ENCODE measurements at regions not wholly inside any gene's neighbourhood (a gene's known extent, or its start where the extent isn't known, plus 50 kb on each side); places are given as distances from the start of the nearest gene placed in this dataset.

- DNase-seq (ENCODE audit: low read depth in 1 of 2, low spot score in 1 of 2) = no peak
- no peak for TF ChIP-seq JUND (IDR thresholded peaks at IDR 0.05; ENCODE audit: low read depth)
- in situ Hi-C loops (cut with HindIII; ENCODE audit: low pct_unique_long_range_greater_than_20kb, low sequenced_read_pairs) = no loop called here
Observed at GRCh38 chr7:155871211-155871610, 58.9 kb upstream of the SHH start.

- TF ChIP-seq JUND (IDR thresholded peaks at IDR 0.05; ENCODE audit: low read depth) = no peak
- in situ Hi-C loops (cut with HindIII; ENCODE audit: low pct_unique_long_range_greater_than_20kb, low sequenced_read_pairs) = no loop called here
Observed at GRCh38 chr7:155870334-155871180, 58.3 kb upstream of the SHH start.

GRCh38 chr7:155869784-155870076 lies 57.5 kb upstream of the SHH start:
- in situ Hi-C loops (cut with HindIII; ENCODE audit: low pct_unique_long_range_greater_than_20kb, low sequenced_read_pairs) = no loop called here
- no peak for DNase-seq (ENCODE audit: low read depth in 1 of 2, low spot score in 1 of 2)
- no peak for TF ChIP-seq JUND (IDR thresholded peaks at IDR 0.05; ENCODE audit: low read depth)

More at GRCh38 chr7:155870334-155871180, 58.3 kb upstream of the SHH start:
- no peak for DNase-seq (ENCODE audit: low read depth in 1 of 2, low spot score in 1 of 2)

- no peak for TF ChIP-seq JUND (IDR thresholded peaks at IDR 0.05; ENCODE audit: low read depth)
- in situ Hi-C loops (cut with HindIII; ENCODE audit: low pct_unique_long_range_greater_than_20kb, low sequenced_read_pairs) = no loop called here
- DNase-seq (ENCODE audit: low read depth in 1 of 2, low spot score in 1 of 2) = no peak
Observed at GRCh38 chr7:155868955-155869783, 56.9 kb upstream of the SHH start.

GRCh38 chr7:155867734-155868400 lies 55.6 kb upstream of the SHH start:
- TF ChIP-seq JUND (IDR thresholded peaks at IDR 0.05; ENCODE audit: low read depth) = no peak
- in situ Hi-C loops (cut with HindIII; ENCODE audit: low pct_unique_long_range_greater_than_20kb, low sequenced_read_pairs) = no loop called here
- DNase-seq (ENCODE audit: low read depth in 1 of 2, low spot score in 1 of 2) = no peak

- no peak for DNase-seq (ENCODE audit: low read depth in 1 of 2, low spot score in 1 of 2)
- no peak for TF ChIP-seq JUND (IDR thresholded peaks at IDR 0.05; ENCODE audit: low read depth)
- in situ Hi-C loops (cut with HindIII; ENCODE audit: low pct_unique_long_range_greater_than_20kb, low sequenced_read_pairs) = no loop called here
Observed at GRCh38 chr7:155867280-155867679, 55.0 kb upstream of the SHH start.

- in situ Hi-C loops (cut with HindIII; ENCODE audit: low pct_unique_long_range_greater_than_20kb, low sequenced_read_pairs) = no loop called here
- no peak for DNase-seq (ENCODE audit: low read depth in 1 of 2, low spot score in 1 of 2)
- no peak for TF ChIP-seq JUND (IDR thresholded peaks at IDR 0.05; ENCODE audit: low read depth)
Observed at GRCh38 chr7:155865830-155866525, 53.7 kb upstream of the SHH start.

- DNase-seq (ENCODE audit: low read depth in 1 of 2, low spot score in 1 of 2) = no peak
- in situ Hi-C loops (cut with HindIII; ENCODE audit: low pct_unique_long_range_greater_than_20kb, low sequenced_read_pairs) = no loop called here
- TF ChIP-seq JUND (IDR thresholded peaks at IDR 0.05; ENCODE audit: low read depth) = no peak
Observed at GRCh38 chr7:155864991-155865690, 52.9 kb upstream of the SHH start.

- no peak for DNase-seq (ENCODE audit: low read depth in 1 of 2, low spot score in 1 of 2)
- no peak for TF ChIP-seq JUND (IDR thresholded peaks at IDR 0.05; ENCODE audit: low read depth)
Observed at GRCh38 chr7:155864271-155864985, 52.2 kb upstream of the SHH start.

GRCh38 chr7:155863721-155864151 lies 51.5 kb upstream of the SHH start:
- TF ChIP-seq JUND (IDR thresholded peaks at IDR 0.05; ENCODE audit: low read depth) = no peak
- in situ Hi-C loops (cut with HindIII; ENCODE audit: low pct_unique_long_range_greater_than_20kb, low sequenced_read_pairs) = no loop called here

More at GRCh38 chr7:155864271-155864985, 52.2 kb upstream of the SHH start:
- in situ Hi-C loops (cut with HindIII; ENCODE audit: low pct_unique_long_range_greater_than_20kb, low sequenced_read_pairs) = no loop called here

More at GRCh38 chr7:155863721-155864151, 51.5 kb upstream of the SHH start:
- DNase-seq (ENCODE audit: low read depth in 1 of 2, low spot score in 1 of 2) = no peak
